ENCODE measurements at regions not wholly inside any gene's neighbourhood (a gene's known extent, or its start where the extent isn't known, plus 50 kb on each side); places are given as distances from the start of the nearest gene placed in this dataset.

DNA sequence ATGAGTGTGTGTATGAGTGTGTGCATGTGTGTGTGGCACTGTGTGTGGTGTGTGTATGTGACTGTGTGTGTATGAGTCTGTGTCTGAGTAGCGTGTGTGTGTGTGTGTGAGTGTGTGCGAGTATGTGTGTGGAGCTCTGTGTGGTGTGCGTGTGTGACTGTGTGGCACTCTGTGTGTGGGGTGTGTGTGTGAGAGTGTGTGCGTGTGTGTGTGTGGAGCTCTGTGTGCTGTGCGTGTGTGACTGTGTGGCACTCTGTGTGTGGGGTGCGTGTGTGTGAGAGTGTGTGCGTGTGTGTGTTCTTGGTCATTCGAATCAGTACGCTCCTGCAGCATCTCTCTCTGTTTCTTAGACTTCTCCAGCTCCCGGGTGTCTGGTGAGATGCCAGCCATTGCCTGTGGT lies 76.9 kb upstream of the TMEM132C start:
- intact Hi-C loops (cut with DNase I; ENCODE audit: low total_unique reads), result no loop called here
- 81 to 92% (median 87%) methylated on average over 9 to 10 of the region's 10 CpGs for WGBS, 5 donors
- Histone ChIP-seq H3K27me3 (replicated peaks in 1 of 7) (no peaks in the 10 kb centered on the region), H3K4me3 (no peak overlapping the region), H3K36me3 (no peaks in the 10 kb centered on the region), H3K4me1 (no peaks in the 10 kb centered on the region), H3K9me3 (peaks cover 0 to 35% (median 0%) of the 10 kb centered on the region in 8 donors), H3K27ac (no peak overlapping the region)
- TF ChIP-seq, protein P1, sequence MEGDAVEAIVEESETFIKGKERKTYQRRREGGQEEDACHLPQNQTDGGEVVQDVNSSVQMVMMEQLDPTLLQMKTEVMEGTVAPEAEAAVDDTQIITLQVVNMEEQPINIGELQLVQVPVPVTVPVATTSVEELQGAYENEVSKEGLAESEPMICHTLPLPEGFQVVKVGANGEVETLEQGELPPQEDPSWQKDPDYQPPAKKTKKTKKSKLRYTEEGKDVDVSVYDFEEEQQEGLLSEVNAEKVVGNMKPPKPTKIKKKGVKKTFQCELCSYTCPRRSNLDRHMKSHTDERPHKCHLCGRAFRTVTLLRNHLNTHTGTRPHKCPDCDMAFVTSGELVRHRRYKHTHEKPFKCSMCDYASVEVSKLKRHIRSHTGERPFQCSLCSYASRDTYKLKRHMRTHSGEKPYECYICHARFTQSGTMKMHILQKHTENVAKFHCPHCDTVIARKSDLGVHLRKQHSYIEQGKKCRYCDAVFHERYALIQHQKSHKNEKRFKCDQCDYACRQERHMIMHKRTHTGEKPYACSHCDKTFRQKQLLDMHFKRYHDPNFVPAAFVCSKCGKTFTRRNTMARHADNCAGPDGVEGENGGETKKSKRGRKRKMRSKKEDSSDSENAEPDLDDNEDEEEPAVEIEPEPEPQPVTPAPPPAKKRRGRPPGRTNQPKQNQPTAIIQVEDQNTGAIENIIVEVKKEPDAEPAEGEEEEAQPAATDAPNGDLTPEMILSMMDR (IDR thresholded peaks at IDR 0.05 in 8 of 11, conservative IDR thresholded peaks at IDR 0.05 in 3 of 11), result no peak
- no peak for TF ChIP-seq POLR2AphosphoS5 (IDR thresholded peaks at IDR 0.05)
- no peak for TF ChIP-seq POLR2A (IDR thresholded peaks at IDR 0.05)
- no peak for DNase-seq

DNA sequence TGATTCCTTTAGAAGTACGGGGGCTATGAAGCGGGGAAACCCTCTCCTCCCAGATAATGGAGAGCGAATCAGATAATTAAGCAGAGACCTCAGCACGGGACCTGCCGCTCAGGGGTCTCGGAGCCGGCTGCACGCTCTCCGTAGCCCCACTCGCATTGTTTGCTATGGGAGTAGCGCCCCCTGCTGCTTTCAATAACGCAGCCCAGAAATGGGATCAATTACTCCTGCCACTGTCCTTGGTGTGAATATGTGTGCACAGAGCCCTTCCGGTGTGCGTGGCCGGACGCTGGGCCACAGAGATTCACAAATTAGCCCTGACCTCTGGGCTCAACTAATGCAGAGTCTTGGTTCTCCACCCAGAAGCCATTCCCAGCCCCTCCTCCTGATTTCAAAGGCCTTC lies 76.4 kb upstream of the TMEM132C start:
- Histone ChIP-seq H3K27me3 (replicated peaks in 1 of 7) (no peaks in the 10 kb centered on the region), H3K4me3 (no peak overlapping the region), H3K9me3 (peaks cover 0 to 35% (median 0%) of the 10 kb centered on the region in 8 donors), H3K27ac (no peak overlapping the region), H3K4me1 (no peaks in the 10 kb centered on the region), H3K36me3 (no peaks in the 10 kb centered on the region)
- WGBS, 5 donors, result 16 to 24% (median 18%) methylated on average over 16 of the region's 16 CpGs
- intact Hi-C loops (cut with DNase I; ENCODE audit: low total_unique reads), result no loop called here
- TF ChIP-seq, protein P1 (IDR thresholded peaks at IDR 0.05 in 8 of 11, conservative IDR thresholded peaks at IDR 0.05 in 3 of 11), result peak in 3 of 11 experiments; percentile 18 to 26 (median 23)
- no peak for TF ChIP-seq POLR2AphosphoS5 (IDR thresholded peaks at IDR 0.05)
- no peak for DNase-seq

DNA sequence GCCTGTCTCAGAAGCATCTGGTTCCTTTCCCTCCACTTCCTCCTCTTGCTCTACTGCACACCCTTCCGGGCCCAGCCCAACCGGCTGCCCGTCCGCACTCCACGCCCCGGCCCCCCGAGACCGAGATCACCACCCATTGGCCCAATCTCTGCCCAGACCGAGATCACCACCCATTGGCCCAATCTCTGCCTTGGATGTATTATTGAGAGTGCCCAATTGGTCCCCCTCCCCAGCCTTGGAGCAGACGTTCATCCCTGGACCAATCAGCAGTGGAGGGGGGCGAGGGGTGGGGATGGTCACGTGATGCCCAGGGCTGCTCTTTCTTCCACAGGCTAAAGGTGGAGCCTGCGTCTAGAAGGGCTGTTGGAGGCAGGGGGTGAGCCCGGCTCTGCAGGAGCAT lies 75.6 kb upstream of the TMEM132C start:
- no peaks in the 10 kb centered on the region for H3K4me1 ChIP-seq
- TF ChIP-seq, protein P1 (IDR thresholded peaks at IDR 0.05 in 8 of 11, conservative IDR thresholded peaks at IDR 0.05 in 3 of 11), result no peak
- TF ChIP-seq POLR2A (IDR thresholded peaks at IDR 0.05) (no peak), POLR2AphosphoS5 (IDR thresholded peaks at IDR 0.05) (no peak)
- intact Hi-C loops (cut with DNase I; ENCODE audit: low total_unique reads), result no loop called here
- no peak overlapping the region for H3K27ac ChIP-seq
- 77 to 82% (median 79%) methylated on average over 14 of the region's 14 CpGs for WGBS, 5 donors
- DNase-seq, result no peak
- peaks cover 0 to 28% (median 0%) of the 10 kb centered on the region in 8 donors for H3K9me3 ChIP-seq
- no peaks in the 10 kb centered on the region for H3K27me3 ChIP-seq (replicated peaks in 1 of 7)
- no peaks in the 10 kb centered on the region for H3K36me3 ChIP-seq
- H3K4me3 ChIP-seq, result no peak overlapping the region

DNA sequence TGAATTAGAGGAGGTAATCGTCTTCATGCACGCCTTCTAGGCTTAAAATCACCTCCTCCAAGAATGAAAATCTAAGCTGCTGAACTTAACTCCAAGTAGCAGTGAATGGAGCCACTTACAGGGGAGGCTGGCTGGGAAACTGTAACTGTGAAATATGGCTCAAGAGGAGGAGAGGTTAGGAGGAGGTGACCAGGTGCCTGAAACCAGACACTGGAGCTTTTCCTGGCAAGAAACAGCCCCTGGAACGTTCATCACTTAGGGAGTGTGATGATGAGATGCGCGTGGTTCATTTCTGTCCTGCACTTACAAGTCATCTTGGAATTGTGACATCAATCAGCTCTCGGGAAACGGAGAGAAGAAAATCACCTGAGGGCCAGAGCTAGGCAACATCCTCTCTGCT lies 62.3 kb upstream of the TMEM132C start:
- Histone ChIP-seq H3K4me3 (no peak overlapping the region), H3K9me3 (peaks cover 0 to 50% (median 22%) of the 10 kb centered on the region in 8 donors), H3K36me3 (no peaks in the 10 kb centered on the region), H3K27ac (no peak overlapping the region), H3K27me3 (replicated peaks in 1 of 7) (no peaks in the 10 kb centered on the region), H3K4me1 (no peaks in the 10 kb centered on the region)
- intact Hi-C loops (cut with DNase I; ENCODE audit: low total_unique reads), result no loop called here
- 73 to 79% (median 75%) methylated on average over 7 of the region's 7 CpGs for WGBS, 5 donors
- DNase-seq, result no peak
- TF ChIP-seq, protein P1 (IDR thresholded peaks at IDR 0.05 in 8 of 11, conservative IDR thresholded peaks at IDR 0.05 in 3 of 11), result no peak
- TF ChIP-seq POLR2AphosphoS5 (IDR thresholded peaks at IDR 0.05), result no peak
- TF ChIP-seq POLR2A (IDR thresholded peaks at IDR 0.05), result no peak
